ENCODE measurements at regions not wholly inside any gene's neighbourhood (a gene's known extent, or its start where the extent isn't known, plus 50 kb on each side); places are given as distances from the start of the nearest gene placed in this dataset.
A peak's percentile ranks its signal among the peaks of the same experiment; 100 is the strongest.
"Not testable (repeated sequence)": the region's sequence is repeated elsewhere in the genome, so short reads cannot be mapped to it uniquely, and the experiment has no call there.

GRCh38 chr3:28972921-28973320, 307.9 kb upstream of the RBMS3 start:
- DNase-seq = no peak

- DNase-seq = no peak
Measured at GRCh38 chr3:28973609-28974008, 307.3 kb upstream of the RBMS3 start.

GRCh38 chr3:28978092-28978491, 302.8 kb upstream of the RBMS3 start:
- DNase-seq = no peak

- no peak for DNase-seq
Measured at GRCh38 chr3:28980131-28980530, 300.7 kb upstream of the RBMS3 start.

GRCh38 chr3:28980631-28981030, 300.2 kb upstream of the RBMS3 start:
- no peak for DNase-seq

GRCh38 chr3:28982906-28983305, 298.0 kb upstream of the RBMS3 start:
- no peak for DNase-seq

- no peak for DNase-seq
Measured at GRCh38 chr3:28986922-28987321, 293.9 kb upstream of the RBMS3 start.

GRCh38 chr3:28989646-28990089, 291.2 kb upstream of the RBMS3 start:
- DNase-seq = no peak

GRCh38 chr3:28994161-28994905, 286.5 kb upstream of the RBMS3 start:
- DNase-seq = no peak

GRCh38 chr3:29004885-29005599, 275.8 kb upstream of the RBMS3 start:
- DNase-seq = no peak

- no peak for DNase-seq
Measured at GRCh38 chr3:29005862-29006261, 275.0 kb upstream of the RBMS3 start.

GRCh38 chr3:29011441-29011840, 269.4 kb upstream of the RBMS3 start:
- DNase-seq = no peak

- no peak for DNase-seq
Measured at GRCh38 chr3:29011966-29012365, 268.9 kb upstream of the RBMS3 start.

- no peak for DNase-seq
Measured at GRCh38 chr3:29022976-29023375, 257.9 kb upstream of the RBMS3 start.

GRCh38 chr3:29026286-29026685, 254.6 kb upstream of the RBMS3 start:
- no peak for DNase-seq

GRCh38 chr3:29026959-29027358, 253.9 kb upstream of the RBMS3 start:
- DNase-seq = no peak

GRCh38 chr3:29031175-29031574, 249.7 kb upstream of the RBMS3 start:
- not testable (repeated sequence) for DNase-seq

- DNase-seq = no peak
Measured at GRCh38 chr3:29033511-29033910, 247.4 kb upstream of the RBMS3 start.

- no peak for DNase-seq
Measured at GRCh38 chr3:29050155-29050554, 230.7 kb upstream of the RBMS3 start.

GRCh38 chr3:29057326-29057725, 223.5 kb upstream of the RBMS3 start:
- no peak for DNase-seq

- no peak for DNase-seq
Measured at GRCh38 chr3:29064085-29064484, 216.8 kb upstream of the RBMS3 start.

- DNase-seq = peak; percentile 58
Measured at GRCh38 chr3:29065211-29065785, 215.6 kb upstream of the RBMS3 start.

- no peak for DNase-seq
Measured at GRCh38 chr3:29067007-29067406, 213.9 kb upstream of the RBMS3 start.
